GM19043 (cell line): ENCODE measurements at regions not wholly inside any gene's neighbourhood (a gene's known extent, or its start where the extent isn't known, plus 50 kb on each side); places are given as distances from the start of the nearest gene placed in this dataset.
A peak's percentile ranks its signal among the peaks of the same experiment; 100 is the strongest.
"Not testable (repeated sequence)": the region's sequence is repeated elsewhere in the genome, so short reads cannot be mapped to it uniquely, and the experiment has no call there.

Source experiments
- ATAC-seq: cut with Tn5 transposase; IDR thresholded peaks from one replicate; pipeline ENCODE4 v1.9.1; 2021; ENCODE audit warnings: low read depth; ENCODE audit not compliant: unreplicated experiment

DNA sequence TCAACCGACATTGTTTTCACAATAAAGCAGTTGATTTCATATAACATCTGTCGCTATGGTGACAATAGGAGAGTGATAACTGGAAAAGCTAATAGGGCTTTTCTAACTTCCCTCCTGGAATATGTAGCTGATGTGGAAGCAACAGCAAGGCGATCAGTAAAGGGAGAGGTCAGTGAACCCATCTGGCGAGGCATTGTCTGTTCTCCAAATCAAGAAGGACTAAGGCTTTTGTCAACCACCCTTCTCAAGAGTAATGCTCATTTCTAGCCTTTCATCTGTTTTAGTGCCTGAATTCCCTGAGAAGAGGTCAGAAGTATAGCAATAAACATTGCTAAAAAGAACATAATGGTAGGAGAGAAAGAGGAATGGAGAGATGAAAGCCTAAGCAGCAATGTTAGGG, 201.3 kb downstream of the AKAP7 start:
- ATAC-seq, result no peak

DNA sequence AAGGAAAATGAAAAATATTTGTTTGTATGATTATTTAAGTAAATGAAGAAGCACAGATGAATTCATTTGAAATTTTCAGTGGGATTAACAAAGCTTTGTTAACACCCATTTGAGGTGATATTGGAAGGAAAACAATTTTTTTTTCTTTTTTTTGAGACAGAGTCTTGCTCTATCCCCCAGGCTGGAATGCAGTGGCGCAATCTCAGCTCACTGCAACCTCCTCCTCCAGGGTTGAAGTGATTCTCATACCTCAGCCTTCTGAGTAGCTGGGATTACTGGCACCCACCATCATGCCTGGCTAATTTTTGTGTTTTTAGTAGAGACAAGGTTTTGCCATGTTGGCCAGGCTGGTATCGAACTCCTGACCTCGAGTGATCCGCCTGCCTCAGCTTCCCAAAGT, 211.6 kb downstream of the AKAP7 start:
- ATAC-seq, result not testable (repeated sequence)

DNA sequence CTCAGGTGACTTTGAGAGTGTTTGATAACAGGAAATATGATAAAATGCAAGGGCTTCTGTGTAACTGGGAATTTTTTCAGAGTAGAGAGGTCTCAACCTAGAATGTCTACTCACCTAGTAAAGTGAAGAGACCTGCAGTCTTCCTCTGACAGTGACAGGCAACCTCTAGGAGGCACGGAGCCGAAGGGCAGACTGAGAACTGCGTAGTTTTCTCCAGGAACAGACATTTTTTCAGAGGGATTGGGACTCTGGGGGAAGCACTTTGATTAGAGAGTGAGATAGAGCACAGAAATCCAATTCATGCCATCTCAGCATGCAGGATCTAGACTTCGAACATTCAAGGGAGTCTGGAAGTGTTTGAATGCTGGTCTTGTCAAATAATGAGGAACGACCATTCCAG, 213.3 kb downstream of the AKAP7 start:
- no peak for ATAC-seq

DNA sequence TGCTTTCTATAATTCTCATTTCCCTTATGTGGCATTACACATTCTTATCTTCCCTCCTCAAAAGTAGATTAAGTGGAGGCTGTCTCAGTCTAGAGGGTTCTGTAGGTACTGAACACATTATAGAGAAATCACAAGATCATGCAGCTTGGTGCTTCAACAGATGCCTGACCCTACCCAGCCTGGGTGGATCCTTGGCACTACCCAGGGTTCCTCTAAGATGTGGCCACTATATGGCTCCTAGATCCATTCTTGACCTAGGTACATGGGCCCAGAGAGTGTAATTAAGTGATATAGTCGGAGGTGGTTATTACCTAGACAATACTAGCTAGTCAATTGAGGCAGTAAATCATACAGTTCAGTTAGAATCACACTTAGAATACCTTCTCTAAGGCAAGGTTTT, 213.9 kb downstream of the AKAP7 start:
- no peak for ATAC-seq

DNA sequence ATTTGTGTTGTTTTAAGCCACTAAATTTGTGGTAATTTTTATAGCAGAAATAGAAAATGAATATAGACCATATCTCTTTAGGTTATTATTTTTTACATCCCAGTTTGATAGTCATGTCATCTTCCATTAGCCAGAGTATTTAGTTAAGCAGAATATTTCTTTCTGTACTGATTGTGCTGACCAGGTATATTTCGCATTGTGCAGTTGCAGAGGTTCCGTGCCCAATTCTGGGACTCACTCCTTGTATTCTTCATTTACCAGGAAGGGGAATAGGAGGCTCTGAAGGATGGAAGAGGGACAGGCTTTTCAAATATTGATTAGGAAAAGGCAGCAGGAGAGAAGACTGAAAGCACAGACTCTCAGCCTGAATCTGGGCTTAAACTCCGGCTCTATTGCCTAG, 217.8 kb downstream of the AKAP7 start:
- ATAC-seq, result no peak

DNA sequence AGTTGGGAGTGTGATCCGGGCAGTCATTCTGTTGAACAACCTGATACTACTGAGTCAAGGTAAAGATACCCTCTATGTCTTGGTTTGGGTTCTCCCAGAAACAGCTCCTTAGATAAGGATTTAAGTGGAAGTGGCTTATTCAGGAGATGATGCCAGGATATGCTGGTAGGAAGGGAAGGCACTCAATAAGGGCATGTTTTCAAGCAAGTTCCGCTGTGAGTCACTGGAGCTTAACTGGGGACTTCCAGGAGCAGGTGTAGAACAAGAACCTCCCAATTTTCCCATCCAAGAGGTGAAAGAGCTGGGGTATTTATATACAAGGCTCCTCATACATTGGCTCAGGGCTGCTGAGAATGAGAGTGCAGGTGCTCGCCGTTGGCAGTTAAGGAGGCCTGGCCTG, 218.6 kb downstream of the AKAP7 start:
- ATAC-seq, result no peak

DNA sequence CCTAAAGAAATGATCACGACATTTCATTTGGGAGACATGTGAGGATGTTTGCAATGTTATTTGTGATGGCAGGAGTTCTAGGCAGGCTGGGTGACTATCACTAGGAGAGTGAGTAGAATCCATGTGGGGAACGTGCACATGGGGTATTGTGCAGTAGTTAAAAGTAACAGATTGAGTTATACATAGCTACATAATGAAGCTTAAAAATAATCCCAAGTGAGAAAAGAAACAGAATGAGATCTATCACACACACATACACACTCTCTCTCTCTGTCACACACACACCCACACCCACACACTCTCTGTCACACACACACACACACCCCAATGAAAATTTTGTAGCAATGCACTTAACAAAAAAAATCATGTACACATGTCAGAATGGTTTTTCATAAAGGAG, 218.7 kb upstream of the ARG1 start:
- no peak for ATAC-seq

DNA sequence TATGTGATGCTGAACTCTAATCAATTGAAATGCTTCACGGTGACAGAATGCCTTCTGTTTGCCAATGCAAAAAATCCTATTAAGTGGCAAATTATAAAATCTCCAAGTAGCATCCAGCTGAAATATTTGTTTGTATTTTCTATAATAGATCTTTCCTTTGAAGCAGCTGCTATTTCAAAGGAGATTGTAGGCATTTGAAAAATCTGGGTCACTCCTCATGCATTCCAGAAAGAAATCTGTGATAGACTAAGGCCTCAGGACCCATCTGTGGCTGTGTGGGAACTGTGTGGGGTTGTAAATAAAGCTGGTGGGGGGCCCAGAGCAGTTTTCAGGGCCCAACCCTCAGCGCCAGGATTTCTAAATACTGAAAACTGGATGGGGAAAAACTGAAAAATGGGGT, 216.9 kb upstream of the ARG1 start:
- ATAC-seq, result no peak

DNA sequence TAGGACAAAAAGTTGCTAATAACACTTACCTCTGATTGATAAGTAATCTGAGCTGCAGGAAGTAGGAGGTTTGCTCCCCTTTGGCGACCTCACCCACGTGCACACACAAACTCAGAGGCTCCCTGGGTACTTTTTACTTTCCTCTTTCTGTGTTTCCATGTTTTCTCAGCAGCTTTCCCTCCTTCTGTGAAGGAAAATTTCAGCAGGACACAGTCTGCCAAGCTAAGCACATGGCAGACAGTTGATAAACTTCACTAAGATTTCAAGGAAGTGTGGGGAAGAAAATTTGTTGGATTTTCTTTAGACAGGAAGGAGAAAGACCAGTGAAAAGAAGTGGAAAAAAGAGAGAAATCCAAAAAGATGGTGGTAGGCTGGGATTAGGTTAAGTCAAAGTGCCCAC, 215.5 kb upstream of the ARG1 start:
- no peak for ATAC-seq

DNA sequence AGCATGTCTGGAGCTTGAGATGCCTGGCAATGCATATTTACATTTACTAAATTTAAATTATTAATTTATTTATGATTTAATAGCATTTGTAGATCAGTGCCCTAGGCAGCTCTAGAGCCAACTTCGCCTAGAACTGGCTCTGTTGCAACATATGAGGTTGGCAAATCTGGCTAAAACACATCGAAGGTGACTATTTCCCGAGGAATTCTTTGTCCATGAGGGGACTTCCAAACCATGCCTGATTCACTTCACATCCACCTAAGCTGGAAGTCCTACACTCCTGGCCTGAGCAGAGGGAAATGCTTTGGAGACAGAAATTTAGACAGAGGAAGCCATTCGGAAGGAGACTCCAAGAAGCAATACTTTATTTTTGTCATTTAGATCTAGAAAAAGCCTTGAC, 211.0 kb upstream of the ARG1 start:
- ATAC-seq, result no peak

DNA sequence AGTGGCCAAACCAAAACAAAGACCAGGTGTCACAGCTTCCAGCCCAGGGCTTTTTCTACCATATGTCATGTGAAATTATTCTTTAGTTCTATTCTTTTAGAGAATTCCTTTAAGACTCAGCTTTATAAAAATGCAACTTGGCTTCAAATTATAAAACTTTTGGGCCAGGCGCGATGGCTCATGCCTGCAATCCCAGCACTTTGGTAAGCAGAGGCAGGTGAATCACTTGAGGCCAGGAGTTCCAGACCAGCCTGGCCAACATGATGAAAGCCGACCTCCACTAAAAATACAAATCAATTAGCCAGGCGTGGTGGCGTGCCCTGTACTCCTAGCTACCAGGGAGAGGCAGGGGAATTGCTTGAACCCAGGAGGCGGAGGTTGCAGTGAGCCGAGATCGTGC, 210.3 kb upstream of the ARG1 start:
- ATAC-seq, result no peak

DNA sequence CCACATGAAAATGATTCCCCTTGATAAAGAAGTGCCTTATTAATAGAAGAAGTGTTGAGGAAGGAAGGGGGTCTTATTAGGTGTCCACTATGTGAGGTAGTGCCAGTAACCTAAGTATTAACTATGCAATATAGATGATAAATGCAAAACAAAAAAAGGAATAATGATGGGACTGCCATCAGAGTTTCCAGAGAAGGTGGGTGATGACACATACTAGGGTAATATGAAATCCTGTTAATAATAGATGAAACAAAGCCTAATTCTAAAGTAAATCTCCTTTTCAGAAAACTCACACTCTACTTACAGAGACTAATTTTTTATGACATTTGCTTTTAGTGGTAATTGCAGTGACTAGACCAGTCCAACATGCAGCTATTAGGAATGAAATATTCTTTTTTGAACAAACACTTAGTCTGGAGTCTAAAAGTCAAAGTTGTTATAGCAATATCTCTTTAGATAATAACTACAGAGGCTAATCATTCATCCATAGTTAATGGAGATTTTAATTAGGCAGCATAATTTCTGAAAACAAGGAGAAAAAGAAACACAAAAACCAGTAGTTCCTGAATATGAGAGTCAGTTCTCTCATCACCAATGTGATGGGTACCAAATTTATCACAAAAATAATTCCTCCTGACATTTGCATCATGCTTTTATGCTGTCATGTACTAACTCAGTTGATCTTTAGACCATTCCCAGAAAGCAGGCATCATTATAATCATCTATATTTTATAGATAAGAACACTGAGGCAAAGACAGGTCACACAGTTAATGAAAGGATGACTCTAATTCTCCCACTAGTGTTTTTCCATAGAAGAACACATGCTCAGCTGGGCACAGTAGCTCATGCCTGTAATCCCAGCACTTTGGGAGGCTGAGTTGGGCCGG, 208.8 kb upstream of the ARG1 start:
- ATAC-seq, result no peak

DNA sequence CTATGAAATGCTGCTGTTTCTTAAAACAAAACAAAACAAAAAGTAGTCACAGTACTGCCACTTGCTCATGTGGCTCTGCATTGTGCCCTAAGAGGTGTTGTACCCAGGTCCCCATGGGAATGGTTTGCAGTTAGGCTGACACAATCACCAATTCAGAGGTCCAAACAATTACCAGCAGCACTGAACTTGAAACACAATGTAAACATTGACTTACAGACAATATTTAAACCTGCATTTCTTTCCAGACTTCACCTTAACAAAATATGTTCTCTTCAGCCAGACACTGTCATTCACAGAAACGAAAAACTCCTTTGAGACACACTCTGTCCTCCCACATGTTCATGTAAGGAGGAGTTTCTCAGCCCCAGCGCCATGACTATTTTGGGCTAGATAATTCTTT, 206.8 kb upstream of the ARG1 start:
- no peak for ATAC-seq

DNA sequence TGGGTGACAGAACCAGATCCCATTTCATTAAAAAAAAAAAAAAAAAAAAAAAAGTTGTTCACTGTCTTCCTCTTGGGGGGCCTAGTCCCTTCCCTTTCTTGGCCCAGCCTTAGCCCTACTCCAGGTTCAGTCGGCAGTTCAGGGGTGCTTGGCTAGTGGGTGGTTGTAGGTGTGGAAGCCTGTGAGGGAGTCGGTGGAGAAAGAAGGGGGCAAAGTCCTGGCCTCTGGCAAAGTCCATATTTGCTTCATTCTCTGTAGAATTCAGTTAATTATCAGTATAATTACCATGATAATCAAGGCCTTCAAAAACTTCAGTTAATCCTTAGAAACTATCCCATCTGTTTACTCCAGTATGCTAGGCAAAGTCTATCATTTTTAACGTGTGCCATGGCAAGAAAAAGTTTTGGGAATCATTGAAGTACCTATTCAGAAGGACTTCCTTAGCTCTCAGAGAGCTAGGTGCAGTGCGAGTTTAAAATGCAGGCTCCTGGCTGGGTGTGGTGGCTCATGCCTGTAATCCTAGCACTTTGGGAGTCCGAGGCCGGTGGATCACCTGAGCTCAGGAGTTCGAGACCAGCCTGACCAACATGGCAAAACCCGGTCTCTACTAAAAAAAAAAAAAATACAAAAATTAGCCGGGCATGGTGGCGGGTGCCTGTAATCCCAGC, 205.7 kb upstream of the ARG1 start:
- ATAC-seq, result no peak

DNA sequence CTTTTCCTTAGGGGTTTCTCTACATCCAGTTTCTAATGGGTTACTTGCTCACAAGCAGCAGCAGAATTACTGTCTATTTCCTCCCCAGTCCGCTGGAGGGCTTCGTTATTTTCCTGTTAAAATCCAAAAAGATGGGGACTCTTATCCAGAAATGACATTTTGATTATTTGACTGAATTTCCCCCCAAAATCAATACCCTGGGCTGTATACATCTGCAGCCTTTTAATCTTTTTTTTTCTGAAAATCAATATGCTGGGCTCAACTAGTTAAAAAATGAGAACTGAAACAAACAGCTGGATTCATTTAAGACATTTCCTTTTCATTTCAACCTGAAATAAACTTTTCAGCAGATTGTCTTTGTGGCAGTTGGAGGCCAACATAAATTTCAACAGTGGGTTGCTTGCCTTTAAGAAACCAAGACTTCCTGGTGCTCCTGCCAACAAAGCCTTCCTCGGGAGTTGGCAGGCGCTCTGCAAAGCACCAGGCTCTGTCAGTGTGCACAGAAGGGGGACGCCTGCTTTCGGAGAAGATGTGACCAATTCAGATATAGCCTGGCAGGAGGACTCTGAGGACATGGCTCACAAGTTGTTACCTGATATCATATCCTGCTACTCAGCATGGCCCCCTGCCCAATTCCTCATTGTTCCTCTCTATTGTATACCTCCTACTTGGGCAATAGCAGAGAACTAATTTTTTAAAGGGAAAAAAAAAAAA, 204.7 kb upstream of the ARG1 start:
- ATAC-seq, result peak; percentile 69

DNA sequence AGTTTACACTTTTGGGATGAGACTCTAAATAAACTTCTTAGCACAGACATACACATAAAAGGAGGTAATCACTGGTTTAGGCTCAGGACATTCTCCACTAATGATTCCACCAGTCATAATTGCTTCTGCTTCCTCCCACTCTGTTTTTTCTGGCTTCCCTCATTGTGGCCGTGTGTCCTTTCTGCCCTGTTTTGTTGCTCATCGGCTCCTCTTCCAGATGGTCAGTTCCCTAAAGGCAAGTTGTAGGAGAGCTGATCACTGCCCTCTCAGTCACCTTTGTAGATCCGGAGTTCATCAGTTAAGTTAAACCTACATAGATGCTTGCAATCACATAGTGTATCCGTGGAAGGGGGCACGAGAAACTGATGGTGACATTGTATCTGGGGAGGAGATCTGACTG, 200.5 kb upstream of the ARG1 start:
- ATAC-seq, result no peak

DNA sequence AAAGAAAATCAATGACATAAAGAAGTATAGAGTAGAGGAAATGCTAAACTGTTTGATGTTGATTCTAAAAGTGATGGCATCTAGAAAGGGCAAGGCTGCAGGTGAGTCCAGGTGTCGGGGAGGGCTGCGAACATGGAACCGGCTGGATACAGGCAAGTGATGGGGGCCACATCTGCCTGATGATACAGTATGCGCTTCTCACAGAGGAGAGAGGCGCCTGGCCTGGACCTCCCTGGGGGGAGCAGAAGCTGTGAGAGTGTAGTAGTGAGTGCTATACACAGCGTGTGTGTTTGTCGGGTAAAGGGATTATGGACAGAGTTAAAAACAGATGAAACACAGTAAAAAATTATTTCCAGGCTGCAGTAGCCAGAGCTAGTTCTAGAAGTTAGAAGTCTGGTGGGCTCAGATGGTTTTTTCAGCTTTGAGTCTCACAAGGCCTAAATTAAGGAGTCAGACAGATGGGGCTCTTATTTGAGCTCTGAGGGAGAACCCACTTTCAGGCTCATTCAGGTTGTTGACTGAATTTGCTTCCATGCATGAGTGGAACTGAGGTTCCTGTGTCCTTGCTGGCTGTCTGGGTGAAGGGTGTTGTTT, 195.8 kb upstream of the ARG1 start:
- no peak for ATAC-seq

DNA sequence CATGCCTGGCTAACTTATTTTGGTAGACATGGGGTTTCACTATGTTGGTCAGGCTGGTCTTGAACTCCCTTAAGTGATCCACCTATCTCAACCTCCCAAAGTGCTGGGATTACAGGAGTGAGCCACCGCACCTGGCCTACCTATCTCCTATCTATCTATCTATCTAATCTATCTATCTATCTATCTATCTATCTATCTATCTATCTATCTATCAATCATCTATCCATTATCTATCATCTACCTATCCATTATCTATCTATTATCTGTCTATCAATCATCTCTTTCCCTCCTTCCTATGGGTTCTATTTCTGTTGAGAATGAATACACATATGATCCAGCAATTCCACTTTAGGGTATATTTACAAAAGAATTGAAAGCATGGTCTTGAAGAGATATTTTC, 194.2 kb upstream of the ARG1 start:
- ATAC-seq, result no peak

DNA sequence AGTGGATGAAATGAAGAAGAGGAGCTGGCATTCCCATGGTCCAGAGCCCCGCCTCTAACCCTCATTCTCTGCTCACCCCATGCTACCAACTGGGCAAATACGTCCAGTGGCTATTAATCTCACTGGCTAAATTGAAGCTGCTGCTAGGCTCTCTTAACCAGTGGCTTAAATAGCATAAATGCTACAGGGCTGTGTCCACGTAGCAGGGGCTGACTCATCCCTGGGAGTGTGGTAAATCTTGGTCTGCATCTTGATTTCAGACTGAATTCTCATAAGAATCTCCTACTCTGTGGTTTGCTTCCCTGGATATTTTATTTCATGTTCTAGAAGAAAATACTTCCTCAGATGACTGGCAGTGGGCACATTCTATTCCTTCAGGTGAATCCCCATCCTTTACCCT, 193.1 kb upstream of the ARG1 start:
- ATAC-seq, result no peak

DNA sequence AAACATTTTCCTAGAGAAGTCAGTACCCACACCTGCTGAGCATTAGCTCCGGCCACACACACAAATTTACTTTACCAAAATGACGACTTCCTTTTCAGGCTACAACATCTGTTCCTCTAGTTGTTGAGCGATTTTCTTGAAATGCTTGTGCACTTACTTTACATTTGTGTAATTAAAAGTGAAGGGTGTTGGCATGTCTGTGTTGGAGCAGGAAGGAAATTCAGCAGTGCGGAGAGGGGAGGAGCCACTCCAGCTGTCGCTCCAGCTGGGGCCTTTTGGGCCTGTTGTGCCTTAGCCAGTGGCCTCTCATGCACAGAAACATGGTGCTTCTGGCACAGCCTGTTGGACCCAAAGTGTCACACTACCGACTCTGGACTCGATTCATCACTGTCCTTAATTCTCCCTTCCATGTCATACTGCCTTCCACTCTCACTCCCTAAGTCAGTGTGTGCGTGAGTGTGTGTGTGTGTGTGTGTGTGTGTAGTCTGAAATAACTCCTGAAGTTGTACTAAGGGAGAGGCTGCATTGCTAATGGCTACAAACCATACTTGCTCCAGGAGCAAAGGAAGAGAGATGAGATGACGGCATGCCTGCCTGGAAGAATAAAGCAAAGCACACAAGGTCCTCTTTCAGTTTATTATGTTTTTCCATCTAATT, 191.8 kb upstream of the ARG1 start:
- ATAC-seq, result no peak

DNA sequence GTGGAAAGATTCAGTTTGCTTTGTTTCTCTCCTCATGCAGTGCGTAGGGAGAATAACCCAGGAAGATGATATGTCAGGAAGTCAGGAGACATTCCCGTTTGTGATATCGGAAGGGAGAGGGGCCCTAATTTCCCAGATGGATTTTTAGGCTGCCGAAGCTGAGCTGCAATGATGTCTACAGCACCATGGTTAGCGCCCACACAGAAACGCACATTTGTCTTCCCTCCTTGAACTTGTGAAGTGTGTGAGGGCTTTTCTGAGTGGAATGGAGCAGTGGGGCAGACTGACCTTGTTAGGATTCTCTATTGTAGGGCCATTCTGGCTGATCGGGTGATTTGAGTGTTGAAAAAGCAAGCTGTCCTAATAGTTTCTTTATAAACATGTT, 191.3 kb upstream of the ARG1 start:
- no peak for ATAC-seq
